HepG2 (cell line): ENCODE measurements at regions not wholly inside any gene's neighbourhood (a gene's known extent, or its start where the extent isn't known, plus 50 kb on each side); places are given as distances from the start of the nearest gene placed in this dataset.

Experiments
- ATAC-seq: fragments of 200-7000 bp; cut with Tn5 transposase; 3 replicates; pipeline ENCODE4 v1.9.1; 2020; ENCODE audit warnings: mild to moderate bottlenecking, moderate library complexity
- BruUV-seq: library from RNA; stranded (reverse); fragments of 400-500 nt; replicated peaks from 2 replicates; lab custom pipeline; 2021; lab: Mats Ljungman, UMichigan
- CTCF ChIA-PET: fragments of 300-600 bp; formaldehyde crosslinking; extraction: SDS; loops from one replicate; lab custom pipeline; 2021; ENCODE audit warnings: low total read pairs, inconsistent platforms, low intra/inter-chr PET ratio; lab: Yijun Ruan, JAX
- POLR2A ChIA-PET: fragments of 350-600 bp; sonication (Branson Sonifier 250); formaldehyde crosslinking; loops from one replicate; lab custom pipeline; 2020; ENCODE audit warnings: antibody characterized with exemption, inconsistent platforms; lab: Yijun Ruan, JAX
- DNase-seq: peaks from one replicate; pipeline ENCODE4 v3.0.0-alpha.2; 2015; ENCODE audit warnings: low spot score
- FAIRE-seq: peaks from 3 replicates; lab custom pipeline; 2011; peaks lifted over from hg19 to GRCh38; lab: Jason Lieb, UNC
- H2AFZ ChIP-seq: one replicate; pipeline ENCODE4 v1.6.1; 2011; ENCODE audit warnings: low read length, inconsistent platforms
- H3K27ac ChIP-seq: fragments of 300-600 bp; 3 replicates; pipeline ENCODE4 v1.8.0; 2011; ENCODE audit warnings: mixed run types, mild to moderate bottlenecking, mixed read lengths, low read length, inconsistent platforms; ENCODE audit not compliant: insufficient read depth; ENCODE audit errors: extremely low read length
- H3K27me3 ChIP-seq, 2 experiments: fragments of 200-600 bp in 1 of 2; 2 replicates in 1 of 2; 3 replicates in 1 of 2; pipeline versions ENCODE4 v1.6.0 to v1.8.0; 2011; ENCODE audit warnings: low read length in 2 of 2, mild to moderate bottlenecking in 2 of 2, moderate library complexity in 2 of 2, inconsistent platforms in 1 of 2; ENCODE audit not compliant: insufficient read depth in 2 of 2, control insufficient read depth in 1 of 2
- H3K36me3 ChIP-seq, 2 experiments: fragments of 200-600 bp in 1 of 2; replicated peaks in 1 of 2; 2 replicates in 1 of 2; 3 replicates in 1 of 2; pipeline versions ENCODE4 v1.5.1 to v1.8.0; 2011; ENCODE audit warnings: low read length in 2 of 2, inconsistent platforms in 1 of 2; ENCODE audit not compliant: insufficient read depth in 2 of 2, control insufficient read depth in 1 of 2
- H3K4me1 ChIP-seq: 2 replicates; pipeline ENCODE4 v1.5.1; 2012; ENCODE audit warnings: low read length, inconsistent platforms; ENCODE audit not compliant: insufficient read depth
- H3K4me2 ChIP-seq: 2 replicates; pipeline ENCODE4 v1.6.0; 2011; ENCODE audit warnings: low read depth, low read length, inconsistent platforms
- H3K4me3 ChIP-seq, 3 experiments: fragments of 200-600 bp in 1 of 3; sonication (generic), shearing (Covaris generic) in 1 of 3; replicated peaks in 1 of 3; 2 replicates each; pipeline ENCODE4 v1.5.1; 2011 to 2016; ENCODE audit warnings: low read length in 3 of 3, inconsistent platforms in 2 of 3, low read depth in 2 of 3, mild to moderate bottlenecking in 2 of 3, control low read depth in 1 of 3, mixed read lengths in 1 of 3; ENCODE audit not compliant: insufficient read depth in 1 of 3
- H3K79me2 ChIP-seq: one replicate; pipeline ENCODE4 v1.6.1; 2011; ENCODE audit warnings: low read length, inconsistent platforms; ENCODE audit not compliant: insufficient read depth
- H3K9ac ChIP-seq: 2 replicates; pipeline ENCODE4 v1.6.0; 2011; ENCODE audit warnings: mild to moderate bottlenecking, low read depth, low read length, inconsistent platforms; ENCODE audit not compliant: insufficient read depth
- H3K9me3 ChIP-seq: 2 replicates; pipeline ENCODE4 v1.5.1; 2012; ENCODE audit warnings: mild to moderate bottlenecking, low read length
- H4K20me1 ChIP-seq: 2 replicates; pipeline ENCODE4 v1.6.0; 2011; ENCODE audit warnings: inconsistent platforms, mild to moderate bottlenecking, low read length, moderate library complexity; ENCODE audit not compliant: insufficient read depth
- ATF7 ChIP-seq, 2 experiments: fragments of 450-650 bp in 1 of 2; sonication (generic) in 1 of 2; formaldehyde crosslinking in 1 of 2; IDR thresholded peaks; 2 replicates each; pipeline versions ENCODE4 v1.4.0 to v1.6.1; 2016 to 2020; ENCODE audit warnings: antibody characterized with exemption in 1 of 2, mild to moderate bottlenecking in 1 of 2, missing genetic modification reagents in 1 of 2
- CAMTA2 ChIP-seq: sonication (generic); formaldehyde crosslinking; IDR thresholded peaks from 2 replicates; pipeline ENCODE4 v1.4.0; 2020; ENCODE audit warnings: mild to moderate bottlenecking, missing genetic modification reagents, borderline replicate concordance
- ZFP36L1 ChIP-seq: sonication (generic); formaldehyde crosslinking; IDR thresholded peaks from 2 replicates; pipeline ENCODE4 v1.8.0; 2022; ENCODE audit warnings: mild to moderate bottlenecking, missing genetic modification reagents, moderate library complexity
- ZNF383 ChIP-seq: sonication (generic); formaldehyde crosslinking; IDR thresholded peaks from 2 replicates; pipeline ENCODE4 v1.4.0; 2020; ENCODE audit warnings: missing genetic modification reagents, mild to moderate bottlenecking, borderline replicate concordance
- WGBS: methylation state at CpG from one replicate; pipeline ENCODE4 v1.1.6; 2017; ENCODE audit warnings: low lambda C conversion rate; 5-methylcytosine and 5-hydroxymethylcytosine counted together
- in situ Hi-C: cut with HindIII; loops from 2 replicates; pipeline ENCODE4 v1.10.0; 2017; ENCODE audit warnings: low pct_unique_long_range_greater_than_20kb; ENCODE audit not compliant: extremely low pct_ligation_motif_present
- intact Hi-C: fragments of 100-400 bp; cut with micrococcal nuclease; formaldehyde crosslinking; loops from one replicate; pipeline ENCODE4 v1.10.0; 2022; ENCODE audit not compliant: unreplicated experiment
- TF ChIP-seq, protein P1 (sequence below): sonication (generic); formaldehyde crosslinking; IDR thresholded peaks from 2 replicates; pipeline ENCODE4 v1.4.0; 2020; ENCODE audit warnings: mild to moderate bottlenecking, missing genetic modification reagents

GRCh38 chr5:98992552-98992951, 63.7 kb upstream of the CHD1 start:
- H4K20me1 ChIP-seq, result no peaks in the 10 kb centered on the region
- H3K4me2 ChIP-seq, result no peak overlapping the region
- in situ Hi-C loops (no loop called here), intact Hi-C loops (no loop called here)
- no peak overlapping the region for H3K9ac ChIP-seq
- no peak overlapping the region for H3K4me3 ChIP-seq
- no peak overlapping the region for H3K27ac ChIP-seq
- no peaks in the 10 kb centered on the region for H3K9me3 ChIP-seq
- peaks cover 15% of the 10 kb centered on the region for H3K4me1 ChIP-seq
- ATAC-seq, result no peak
- H3K36me3 ChIP-seq, result no peaks in the 10 kb centered on the region
- no peaks in the 10 kb centered on the region for H3K79me2 ChIP-seq
- TF ChIP-seq ATF7 (IDR thresholded peaks at IDR 0.05) (0 out of 2 replicates have a peak, but pooled peaks have one; percentile 17), ATF7 (CRISPR knock-in tag; IDR thresholded peaks at IDR 0.05) (no peak), ZFP36L1 (CRISPR knock-in tag) (no peak)
- no peak for FAIRE-seq
- no peaks in the 10 kb centered on the region for H3K27me3 ChIP-seq
- POLR2A ChIA-PET, result no interaction called here
- CTCF ChIA-PET, result no interaction called here
- no peak overlapping the region for H2AFZ ChIP-seq
- no peak for DNase-seq
- no TSS peak for BruUV-seq

GRCh38 chr5:98989727-98990126, 60.9 kb upstream of the CHD1 start:
- no peak overlapping the region for H3K27ac ChIP-seq
- no peaks in the 10 kb centered on the region for H3K27me3 ChIP-seq
- TF ChIP-seq CAMTA2 (CRISPR knock-in tag) (no peak), ZNF383 (no peak)
- TF ChIP-seq, protein P1, sequence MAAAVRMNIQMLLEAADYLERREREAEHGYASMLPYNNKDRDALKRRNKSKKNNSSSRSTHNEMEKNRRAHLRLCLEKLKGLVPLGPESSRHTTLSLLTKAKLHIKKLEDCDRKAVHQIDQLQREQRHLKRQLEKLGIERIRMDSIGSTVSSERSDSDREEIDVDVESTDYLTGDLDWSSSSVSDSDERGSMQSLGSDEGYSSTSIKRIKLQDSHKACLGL, result no peak
- no peak overlapping the region for H3K9ac ChIP-seq
- ChIA-PET CTCF (no interaction called here), POLR2A (no interaction called here)
- H3K4me2 ChIP-seq, result no peak overlapping the region
- DNase-seq (no peak), FAIRE-seq (no peak), ATAC-seq (no peak)
- no peaks in the 10 kb centered on the region for H3K36me3 ChIP-seq
- no peaks in the 10 kb centered on the region for H3K79me2 ChIP-seq
- H2AFZ ChIP-seq, result no peak overlapping the region
- BruUV-seq, result no TSS peak
- no peaks in the 10 kb centered on the region for H3K9me3 ChIP-seq
- no peaks in the 10 kb centered on the region for H4K20me1 ChIP-seq
- in situ Hi-C loops (no loop called here), intact Hi-C loops (no loop called here)
- peaks cover 6% of the 10 kb centered on the region for H3K4me1 ChIP-seq
- WGBS, result 64% methylated on average over 3 of the region's 3 CpGs
- H3K4me3 ChIP-seq, result no peak overlapping the region
